Osteoblast (primary cell): ENCODE measurements at regions not wholly inside any gene's neighbourhood (a gene's known extent, or its start where the extent isn't known, plus 50 kb on each side); places are given as distances from the start of the nearest gene placed in this dataset.
"Not testable (repeated sequence)": the region's sequence is repeated elsewhere in the genome, so short reads cannot be mapped to it uniquely, and the experiment has no call there.

Source experiments
- DNase-seq: peaks from one replicate; pipeline ENCODE4 v3.0.0; 2011; ENCODE audit warnings: low spot score, mixed read lengths; ENCODE audit not compliant: insufficient read length; ENCODE audit errors: missing footprints
- H2AFZ ChIP-seq: 2 replicates; pipeline ENCODE4 v1.6.0; 2011; ENCODE audit warnings: mild to moderate bottlenecking, low read length
- H3K27ac ChIP-seq: 2 replicates; pipeline ENCODE4 v1.5.1; 2011; ENCODE audit warnings: mild to moderate bottlenecking, low read depth, low read length, moderate library complexity
- H3K27me3 ChIP-seq: 2 replicates; pipeline ENCODE4 v1.6.0; 2012; ENCODE audit warnings: mild to moderate bottlenecking, control low read depth, inconsistent platforms, low read length, moderate library complexity; ENCODE audit not compliant: insufficient read depth
- H3K36me3 ChIP-seq: 2 replicates; pipeline ENCODE4 v1.5.1; 2011; ENCODE audit warnings: mild to moderate bottlenecking, low read length, control low read depth, moderate library complexity; ENCODE audit not compliant: insufficient read depth
- H3K4me1 ChIP-seq: 2 replicates; pipeline ENCODE4 v1.5.1; 2011; ENCODE audit warnings: mild to moderate bottlenecking, low read length, control low read depth, moderate library complexity; ENCODE audit not compliant: insufficient read depth
- H3K4me2 ChIP-seq: 2 replicates; pipeline ENCODE4 v1.6.0; 2011; ENCODE audit warnings: mild to moderate bottlenecking, low read length; ENCODE audit not compliant: insufficient read depth
- H3K4me3 ChIP-seq: fragments of 200-600 bp; sonication (generic); 3 replicates; pipeline ENCODE4 v1.5.1; 2012; ENCODE audit warnings: mild to moderate bottlenecking, low read length, inconsistent platforms; ENCODE audit not compliant: insufficient read depth
- H3K79me2 ChIP-seq: 2 replicates; pipeline ENCODE4 v1.6.0; 2012; ENCODE audit warnings: mild to moderate bottlenecking, low read length, control low read depth, inconsistent platforms; ENCODE audit not compliant: insufficient read depth
- H3K9me3 ChIP-seq: 2 replicates; pipeline ENCODE4 v1.5.1; 2011; ENCODE audit warnings: low read depth, low read length, control low read depth
- H4K20me1 ChIP-seq: 2 replicates; pipeline ENCODE4 v1.6.0; 2012; ENCODE audit warnings: mild to moderate bottlenecking, low read length, control low read depth; ENCODE audit not compliant: insufficient read depth
- CTCF ChIP-seq: IDR thresholded peaks from 2 replicates; pipeline ENCODE4 v1.5.1; 2011; ENCODE audit warnings: mild to moderate bottlenecking, low read depth, low read length, moderate library complexity; ENCODE audit errors: extremely low read depth

GRCh38 chr5:1959725-1960581, 77.2 kb upstream of the IRX4 start:
- Histone ChIP-seq H3K4me3 (no peak overlapping the region), H3K27ac (no peak overlapping the region), H3K4me1 (no peaks in the 10 kb centered on the region), H4K20me1 (no peaks in the 10 kb centered on the region), H3K4me2 (no peak overlapping the region), H2AFZ (no peak overlapping the region), H3K27me3 (no peaks in the 10 kb centered on the region), H3K9me3 (no peaks in the 10 kb centered on the region), H3K79me2 (no peaks in the 10 kb centered on the region), H3K36me3 (no peaks in the 10 kb centered on the region)
- DNase-seq: no peak
- TF ChIP-seq CTCF: no peak

- peak; percentile 27 for DNase-seq
- no peak for TF ChIP-seq CTCF
Measured at GRCh38 chr5:1959231-1959630, 76.5 kb upstream of the IRX4 start.

GRCh38 chr5:1958211-1959010, 75.7 kb upstream of the IRX4 start:
- Histone ChIP-seq H3K79me2 (no peaks in the 10 kb centered on the region), H3K4me2 (no peak overlapping the region), H3K27ac (no peak overlapping the region), H3K4me1 (no peaks in the 10 kb centered on the region), H2AFZ (no peak overlapping the region), H4K20me1 (no peaks in the 10 kb centered on the region), H3K9me3 (no peaks in the 10 kb centered on the region), H3K36me3 (no peaks in the 10 kb centered on the region), H3K4me3 (no peak overlapping the region), H3K27me3 (no peaks in the 10 kb centered on the region)
- TF ChIP-seq CTCF: no peak
- DNase-seq: peak; percentile 45

More at GRCh38 chr5:1959231-1959630, 76.5 kb upstream of the IRX4 start:
- no peak overlapping the region for H3K27ac ChIP-seq
- H3K4me2 ChIP-seq: no peak overlapping the region
- H2AFZ ChIP-seq: no peak overlapping the region
- H3K4me3 ChIP-seq: no peak overlapping the region
- H3K4me1 ChIP-seq: no peaks in the 10 kb centered on the region
- H3K9me3 ChIP-seq: no peaks in the 10 kb centered on the region
- H3K27me3 ChIP-seq: no peaks in the 10 kb centered on the region
- no peaks in the 10 kb centered on the region for H3K79me2 ChIP-seq
- H4K20me1 ChIP-seq: no peaks in the 10 kb centered on the region
- no peaks in the 10 kb centered on the region for H3K36me3 ChIP-seq

- DNase-seq: no peak
- H3K4me2 ChIP-seq: no peak overlapping the region
- no peak for TF ChIP-seq CTCF
- H3K27me3 ChIP-seq: no peaks in the 10 kb centered on the region
- no peak overlapping the region for H3K27ac ChIP-seq
- H3K4me3 ChIP-seq: no peak overlapping the region
- no peaks in the 10 kb centered on the region for H4K20me1 ChIP-seq
- no peaks in the 10 kb centered on the region for H3K79me2 ChIP-seq
- no peaks in the 10 kb centered on the region for H3K36me3 ChIP-seq
- H3K9me3 ChIP-seq: no peaks in the 10 kb centered on the region
- H2AFZ ChIP-seq: no peak overlapping the region
- no peaks in the 10 kb centered on the region for H3K4me1 ChIP-seq
Measured at GRCh38 chr5:1955586-1955985, 72.9 kb upstream of the IRX4 start.

DNA sequence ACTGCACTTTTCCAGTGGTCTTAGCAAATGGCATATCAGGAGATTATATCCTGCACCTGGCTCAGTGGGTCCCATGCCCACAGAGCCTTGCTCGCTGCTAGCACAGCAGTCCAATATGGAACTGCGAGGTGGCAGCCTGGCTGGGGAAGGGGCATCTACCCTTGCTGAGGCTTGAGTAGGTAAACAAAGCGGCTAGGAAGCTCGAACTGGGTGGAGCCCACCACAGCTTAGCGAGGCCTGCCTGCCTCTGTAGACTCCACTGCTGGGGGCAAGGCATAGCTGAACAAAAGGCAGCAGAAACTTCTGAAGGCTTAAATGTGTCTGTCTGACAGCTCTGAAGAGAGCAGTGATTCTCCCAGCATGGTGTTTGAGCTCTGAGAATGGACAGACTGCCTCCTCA, 71.0 kb upstream of the IRX4 start:
- H3K4me2 ChIP-seq, H3K36me3 ChIP-seq, H3K9me3 ChIP-seq, H3K27me3 ChIP-seq, H3K79me2 ChIP-seq, H3K4me3 ChIP-seq, DNase-seq, H4K20me1 ChIP-seq, H3K27ac ChIP-seq, H3K4me1 ChIP-seq, H2AFZ ChIP-seq: not testable (repeated sequence)
